ENCODE measurements at regions not wholly inside any gene's neighbourhood (a gene's known extent, or its start where the extent isn't known, plus 50 kb on each side); places are given as distances from the start of the nearest gene placed in this dataset.

DNA sequence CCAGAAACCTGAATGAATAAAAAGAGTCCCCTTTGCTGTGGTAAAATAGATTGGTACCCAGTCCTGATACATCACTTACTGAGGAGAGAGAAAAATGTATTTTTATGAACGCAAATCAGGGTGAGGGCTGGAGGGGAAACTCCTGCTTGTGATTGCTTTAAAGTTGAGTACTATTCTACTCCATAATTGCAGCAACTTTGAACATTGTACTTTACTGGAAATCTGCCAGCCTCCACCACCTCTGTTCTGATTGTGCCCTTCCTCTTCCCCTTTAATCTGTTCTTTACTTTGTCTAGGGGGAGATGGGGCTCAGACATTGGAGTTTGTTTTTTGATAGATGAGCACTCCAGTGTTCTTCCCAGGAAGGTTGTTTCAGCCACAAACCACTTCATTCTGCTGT lies 81.9 kb downstream of the C3orf38 start:
- Histone ChIP-seq H4K20me1 (ENCODE audit: control insufficient read depth, insufficient read depth) (no peaks in the 10 kb centered on the region), H3K27me3 (replicated peaks in 1 of 2; ENCODE audit: control insufficient read depth in 2 of 2, insufficient read depth in 2 of 2, low read length in 1 of 2) (no peaks in the 10 kb centered on the region; a peak in 1 of 4 replicates), H2AFZ (ENCODE audit: control insufficient read depth, low read depth, low read length) (no peak overlapping the region), H3K36me3 (ENCODE audit: control insufficient read depth in 2 of 2, insufficient read depth in 2 of 2, low read length in 1 of 2) (no peaks in the 10 kb centered on the region), H3K79me2 (ENCODE audit: control insufficient read depth, insufficient read depth, low read length) (no peaks in the 10 kb centered on the region), H3K9me3 (replicated peaks; ENCODE audit: control insufficient read depth, insufficient read depth, low read length) (no peaks in the 10 kb centered on the region), H3K4me1 (ENCODE audit: control insufficient read depth, insufficient read depth, low read length) (no peaks in the 10 kb centered on the region), H3K9ac (ENCODE audit: control insufficient read depth, insufficient read depth, low read length) (no peak overlapping the region), H3K4me3 (no peak overlapping the region), H3K4me2 (ENCODE audit: control insufficient read depth, insufficient read depth) (no peak overlapping the region), H3K27ac (ENCODE audit: control insufficient read depth, insufficient read depth) (no peak overlapping the region)
- 0% methylated on average over 1 of the region's 1 CpG for WGBS (ENCODE audit: insufficient coverage, insufficient replicate concordance, low lambda C conversion rate, missing lambda C conversion rate)
- CTCF ChIA-PET: interaction anchor here (0.6 kb wide), 1 partner anchor 533 kb away, joined by 3 read pairs; no protein-coding TSS in a partner anchor
- RAD21 ChIA-PET (ENCODE audit: unreplicated experiment): no interaction called here
- no peak for ATAC-seq
- TF ChIP-seq, protein P1, sequence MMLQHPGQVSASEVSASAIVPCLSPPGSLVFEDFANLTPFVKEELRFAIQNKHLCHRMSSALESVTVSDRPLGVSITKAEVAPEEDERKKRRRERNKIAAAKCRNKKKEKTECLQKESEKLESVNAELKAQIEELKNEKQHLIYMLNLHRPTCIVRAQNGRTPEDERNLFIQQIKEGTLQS (IDR thresholded peaks at IDR 0.05; ENCODE audit: borderline replicate concordance, extremely low read depth, low read depth, low read length): no peak
- TF ChIP-seq ESRRA (IDR thresholded peaks at IDR 0.05; ENCODE audit: low read length): no peak
- no peak for TF ChIP-seq CEBPB (IDR thresholded peaks at IDR 0.05; ENCODE audit: borderline replicate concordance in 1 of 2, low read depth in 2 of 2, low read length in 2 of 2)
- TF ChIP-seq, protein P2, sequence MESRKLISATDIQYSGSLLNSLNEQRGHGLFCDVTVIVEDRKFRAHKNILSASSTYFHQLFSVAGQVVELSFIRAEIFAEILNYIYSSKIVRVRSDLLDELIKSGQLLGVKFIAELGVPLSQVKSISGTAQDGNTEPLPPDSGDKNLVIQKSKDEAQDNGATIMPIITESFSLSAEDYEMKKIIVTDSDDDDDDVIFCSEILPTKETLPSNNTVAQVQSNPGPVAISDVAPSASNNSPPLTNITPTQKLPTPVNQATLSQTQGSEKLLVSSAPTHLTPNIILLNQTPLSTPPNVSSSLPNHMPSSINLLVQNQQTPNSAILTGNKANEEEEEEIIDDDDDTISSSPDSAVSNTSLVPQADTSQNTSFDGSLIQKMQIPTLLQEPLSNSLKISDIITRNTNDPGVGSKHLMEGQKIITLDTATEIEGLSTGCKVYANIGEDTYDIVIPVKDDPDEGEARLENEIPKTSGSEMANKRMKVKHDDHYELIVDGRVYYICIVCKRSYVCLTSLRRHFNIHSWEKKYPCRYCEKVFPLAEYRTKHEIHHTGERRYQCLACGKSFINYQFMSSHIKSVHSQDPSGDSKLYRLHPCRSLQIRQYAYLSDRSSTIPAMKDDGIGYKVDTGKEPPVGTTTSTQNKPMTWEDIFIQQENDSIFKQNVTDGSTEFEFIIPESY (IDR thresholded peaks at IDR 0.05): no peak
- TF ChIP-seq, protein P3, sequence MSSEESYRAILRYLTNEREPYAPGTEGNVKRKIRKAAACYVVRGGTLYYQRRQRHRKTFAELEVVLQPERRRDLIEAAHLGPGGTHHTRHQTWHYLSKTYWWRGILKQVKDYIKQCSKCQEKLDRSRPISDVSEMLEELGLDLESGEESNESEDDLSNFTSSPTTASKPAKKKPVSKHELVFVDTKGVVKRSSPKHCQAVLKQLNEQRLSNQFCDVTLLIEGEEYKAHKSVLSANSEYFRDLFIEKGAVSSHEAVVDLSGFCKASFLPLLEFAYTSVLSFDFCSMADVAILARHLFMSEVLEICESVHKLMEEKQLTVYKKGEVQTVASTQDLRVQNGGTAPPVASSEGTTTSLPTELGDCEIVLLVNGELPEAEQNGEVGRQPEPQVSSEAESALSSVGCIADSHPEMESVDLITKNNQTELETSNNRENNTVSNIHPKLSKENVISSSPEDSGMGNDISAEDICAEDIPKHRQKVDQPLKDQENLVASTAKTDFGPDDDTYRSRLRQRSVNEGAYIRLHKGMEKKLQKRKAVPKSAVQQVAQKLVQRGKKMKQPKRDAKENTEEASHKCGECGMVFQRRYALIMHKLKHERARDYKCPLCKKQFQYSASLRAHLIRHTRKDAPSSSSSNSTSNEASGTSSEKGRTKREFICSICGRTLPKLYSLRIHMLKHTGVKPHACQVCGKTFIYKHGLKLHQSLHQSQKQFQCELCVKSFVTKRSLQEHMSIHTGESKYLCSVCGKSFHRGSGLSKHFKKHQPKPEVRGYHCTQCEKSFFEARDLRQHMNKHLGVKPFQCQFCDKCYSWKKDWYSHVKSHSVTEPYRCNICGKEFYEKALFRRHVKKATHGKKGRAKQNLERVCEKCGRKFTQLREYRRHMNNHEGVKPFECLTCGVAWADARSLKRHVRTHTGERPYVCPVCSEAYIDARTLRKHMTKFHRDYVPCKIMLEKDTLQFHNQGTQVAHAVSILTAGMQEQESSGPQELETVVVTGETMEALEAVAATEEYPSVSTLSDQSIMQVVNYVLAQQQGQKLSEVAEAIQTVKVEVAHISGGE (CRISPR knock-in tag; IDR thresholded peaks at IDR 0.05): no peak
- TF ChIP-seq LARP7 (IDR thresholded peaks at IDR 0.05): no peak
- TF ChIP-seq, protein P4, sequence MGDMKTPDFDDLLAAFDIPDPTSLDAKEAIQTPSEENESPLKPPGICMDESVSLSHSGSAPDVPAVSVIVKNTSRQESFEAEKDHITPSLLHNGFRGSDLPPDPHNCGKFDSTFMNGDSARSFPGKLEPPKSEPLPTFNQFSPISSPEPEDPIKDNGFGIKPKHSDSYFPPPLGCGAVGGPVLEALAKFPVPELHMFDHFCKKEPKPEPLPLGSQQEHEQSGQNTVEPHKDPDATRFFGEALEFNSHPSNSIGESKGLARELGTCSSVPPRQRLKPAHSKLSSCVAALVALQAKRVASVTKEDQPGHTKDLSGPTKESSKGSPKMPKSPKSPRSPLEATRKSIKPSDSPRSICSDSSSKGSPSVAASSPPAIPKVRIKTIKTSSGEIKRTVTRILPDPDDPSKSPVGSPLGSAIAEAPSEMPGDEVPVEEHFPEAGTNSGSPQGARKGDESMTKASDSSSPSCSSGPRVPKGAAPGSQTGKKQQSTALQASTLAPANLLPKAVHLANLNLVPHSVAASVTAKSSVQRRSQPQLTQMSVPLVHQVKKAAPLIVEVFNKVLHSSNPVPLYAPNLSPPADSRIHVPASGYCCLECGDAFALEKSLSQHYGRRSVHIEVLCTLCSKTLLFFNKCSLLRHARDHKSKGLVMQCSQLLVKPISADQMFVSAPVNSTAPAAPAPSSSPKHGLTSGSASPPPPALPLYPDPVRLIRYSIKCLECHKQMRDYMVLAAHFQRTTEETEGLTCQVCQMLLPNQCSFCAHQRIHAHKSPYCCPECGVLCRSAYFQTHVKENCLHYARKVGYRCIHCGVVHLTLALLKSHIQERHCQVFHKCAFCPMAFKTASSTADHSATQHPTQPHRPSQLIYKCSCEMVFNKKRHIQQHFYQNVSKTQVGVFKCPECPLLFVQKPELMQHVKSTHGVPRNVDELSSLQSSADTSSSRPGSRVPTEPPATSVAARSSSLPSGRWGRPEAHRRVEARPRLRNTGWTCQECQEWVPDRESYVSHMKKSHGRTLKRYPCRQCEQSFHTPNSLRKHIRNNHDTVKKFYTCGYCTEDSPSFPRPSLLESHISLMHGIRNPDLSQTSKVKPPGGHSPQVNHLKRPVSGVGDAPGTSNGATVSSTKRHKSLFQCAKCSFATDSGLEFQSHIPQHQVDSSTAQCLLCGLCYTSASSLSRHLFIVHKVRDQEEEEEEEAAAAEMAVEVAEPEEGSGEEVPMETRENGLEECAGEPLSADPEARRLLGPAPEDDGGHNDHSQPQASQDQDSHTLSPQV (IDR thresholded peaks at IDR 0.05): no peak
- TF ChIP-seq, protein P5, sequence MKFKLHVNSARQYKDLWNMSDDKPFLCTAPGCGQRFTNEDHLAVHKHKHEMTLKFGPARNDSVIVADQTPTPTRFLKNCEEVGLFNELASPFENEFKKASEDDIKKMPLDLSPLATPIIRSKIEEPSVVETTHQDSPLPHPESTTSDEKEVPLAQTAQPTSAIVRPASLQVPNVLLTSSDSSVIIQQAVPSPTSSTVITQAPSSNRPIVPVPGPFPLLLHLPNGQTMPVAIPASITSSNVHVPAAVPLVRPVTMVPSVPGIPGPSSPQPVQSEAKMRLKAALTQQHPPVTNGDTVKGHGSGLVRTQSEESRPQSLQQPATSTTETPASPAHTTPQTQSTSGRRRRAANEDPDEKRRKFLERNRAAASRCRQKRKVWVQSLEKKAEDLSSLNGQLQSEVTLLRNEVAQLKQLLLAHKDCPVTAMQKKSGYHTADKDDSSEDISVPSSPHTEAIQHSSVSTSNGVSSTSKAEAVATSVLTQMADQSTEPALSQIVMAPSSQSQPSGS (IDR thresholded peaks at IDR 0.05; ENCODE audit: low read length): no peak
- TF ChIP-seq GATAD2B (conservative IDR thresholded peaks at IDR 0.05; ENCODE audit: low read depth): no peak
- TF ChIP-seq HDAC6 (IDR thresholded peaks at IDR 0.05; ENCODE audit: unreplicated experiment): no peak
- POLR2A ChIA-PET: no interaction called here
- in situ Hi-C loops (cut with MboI): no loop called here
- FAIRE-seq: no peak
- no TSS peak for BruUV-seq (replicated peaks)
- intact Hi-C loops (cut with micrococcal nuclease; ENCODE audit: unreplicated experiment): no loop called here
- DNase-seq (ENCODE audit: low read depth, low spot score): no peak
- SMC1A ChIA-PET (ENCODE audit: uncharacterized antibody, unreplicated experiment): no interaction called here

Measured in GM12878 (cell line).